ENCODE measurements at regions not wholly inside any gene's neighbourhood (a gene's known extent, or its start where the extent isn't known, plus 50 kb on each side); places are given as distances from the start of the nearest gene placed in this dataset.
A peak's percentile ranks its signal among the peaks of the same experiment; 100 is the strongest.
"Not testable (repeated sequence)": the region's sequence is repeated elsewhere in the genome, so short reads cannot be mapped to it uniquely, and the experiment has no call there.

GRCh38 chrX:65451663-65452062, 82.9 kb downstream of the LAS1L start:
- in situ Hi-C loops (cut with MboI; ENCODE audit: low pct_unique_long_range_greater_than_20kb, low sequenced_read_pairs) = no loop called here
- peak; percentile 73 for DNase-seq

GRCh38 chrX:65420154-65420553, 114.4 kb downstream of the LAS1L start:
- no peak for DNase-seq
- in situ Hi-C loops (cut with MboI; ENCODE audit: low pct_unique_long_range_greater_than_20kb, low sequenced_read_pairs) = no loop called here

GRCh38 chrX:65407662-65408061, 126.9 kb downstream of the LAS1L start:
- in situ Hi-C loops (cut with MboI; ENCODE audit: low pct_unique_long_range_greater_than_20kb, low sequenced_read_pairs); DNase-seq: not testable (repeated sequence)

DNA sequence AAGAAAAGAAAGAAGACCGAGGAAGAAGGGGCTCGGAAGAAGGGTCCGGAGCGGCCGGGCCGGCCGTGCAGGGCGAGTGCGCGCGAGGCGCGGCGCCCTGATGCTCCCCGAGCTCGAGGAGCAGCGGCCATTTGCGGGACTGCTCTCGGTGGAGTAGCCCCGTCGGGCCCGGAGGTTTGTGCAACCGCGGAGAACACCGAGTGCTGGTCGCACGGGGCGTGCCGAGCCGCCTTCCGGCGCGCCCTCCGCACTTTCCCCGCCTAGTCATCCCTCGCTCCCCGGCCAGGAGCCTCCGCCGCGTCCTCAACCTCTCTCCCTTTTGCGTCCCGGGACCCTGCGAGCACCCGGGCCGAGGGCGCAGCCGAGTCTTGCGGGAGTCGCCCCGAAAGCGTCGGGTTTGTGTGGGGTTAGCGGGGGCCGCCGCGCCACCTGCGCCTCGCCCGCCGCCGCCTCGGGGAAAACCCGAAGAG, 127.4 kb downstream of the LAS1L start:
- no peak for DNase-seq
- in situ Hi-C loops (cut with MboI; ENCODE audit: low pct_unique_long_range_greater_than_20kb, low sequenced_read_pairs) = no loop called here

DNA sequence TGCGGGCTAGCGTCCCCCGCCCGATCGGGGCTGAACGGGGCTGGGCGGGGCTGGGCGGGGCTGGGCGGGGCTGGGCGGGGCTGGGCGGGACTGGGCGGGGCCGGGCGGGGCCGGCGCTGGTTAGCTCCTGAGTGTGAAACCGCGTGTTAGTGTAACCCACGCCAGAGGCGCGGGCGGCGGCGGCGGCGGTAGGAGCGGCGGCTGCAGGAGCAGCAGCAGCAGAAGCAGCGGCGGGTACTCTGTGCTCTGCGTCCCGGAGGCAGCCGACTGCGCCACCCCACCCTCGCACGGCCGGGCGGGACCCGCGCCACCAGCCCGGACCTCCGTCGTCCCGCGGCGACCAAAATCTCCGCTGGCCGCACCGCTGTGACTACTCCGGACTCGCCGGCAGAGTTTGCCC, 128.1 kb downstream of the LAS1L start:
- DNase-seq = no peak
- in situ Hi-C loops (cut with MboI; ENCODE audit: low pct_unique_long_range_greater_than_20kb, low sequenced_read_pairs) = no loop called here

- in situ Hi-C loops (cut with MboI; ENCODE audit: low pct_unique_long_range_greater_than_20kb, low sequenced_read_pairs) = no loop called here
- DNase-seq = no peak
Measured at GRCh38 chrX:65392284-65392683, 142.3 kb downstream of the LAS1L start.

DNA sequence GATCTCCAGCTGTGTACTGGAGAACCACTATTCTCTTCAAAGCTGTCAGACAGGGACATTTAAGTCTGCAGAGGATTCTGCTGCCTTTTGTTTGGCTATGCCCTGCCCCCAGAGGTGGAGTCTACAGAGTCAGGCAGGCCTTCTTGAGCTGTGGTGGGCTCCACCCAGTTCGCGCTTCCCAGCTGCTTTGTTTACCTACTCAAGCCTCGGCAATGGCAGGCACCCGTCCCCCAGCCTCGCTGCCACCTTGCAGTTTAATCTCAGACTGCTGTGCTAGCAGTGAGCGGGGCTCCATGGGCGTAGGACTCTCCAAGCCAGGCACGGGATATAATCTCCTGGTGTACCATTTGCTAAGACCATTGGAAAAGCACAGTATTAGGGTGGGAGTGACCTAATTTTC, 145.5 kb downstream of the LAS1L start:
- in situ Hi-C loops (cut with MboI; ENCODE audit: low pct_unique_long_range_greater_than_20kb, low sequenced_read_pairs); DNase-seq: not testable (repeated sequence)

Measured in KBM-7 (cell line).